HG03565 (cell line): ENCODE measurements at regions not wholly inside any gene's neighbourhood (a gene's known extent, or its start where the extent isn't known, plus 50 kb on each side); places are given as distances from the start of the nearest gene placed in this dataset.
"Not testable (repeated sequence)": the region's sequence is repeated elsewhere in the genome, so short reads cannot be mapped to it uniquely, and the experiment has no call there.

Source experiments
- ATAC-seq: cut with Tn5 transposase; IDR thresholded peaks from one replicate; pipeline ENCODE4 v1.9.1; 2021; ENCODE audit warnings: mild to moderate bottlenecking, moderate library complexity; ENCODE audit not compliant: unreplicated experiment

- no peak for ATAC-seq
Observed at GRCh38 chr12:58615047-58615446, 305.3 kb downstream of the LRIG3 start.

DNA sequence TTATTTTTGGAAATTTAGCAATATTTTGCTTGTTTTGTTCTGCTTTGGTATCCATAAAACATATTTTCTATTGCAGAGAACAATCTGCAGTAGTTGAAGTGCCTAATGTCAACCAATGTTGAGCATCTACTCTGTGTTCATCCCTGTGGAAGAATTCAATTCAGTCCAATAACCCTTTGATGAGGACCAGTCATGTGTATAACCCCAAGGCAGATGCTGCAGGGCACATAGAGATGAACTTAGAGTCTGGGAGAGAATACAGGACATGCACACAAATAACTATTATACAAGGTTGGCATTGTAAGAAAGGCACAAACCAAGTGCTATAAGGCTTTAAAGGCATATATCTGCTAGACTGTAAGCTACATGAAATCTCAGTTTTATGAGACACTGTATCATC is 304.7 kb downstream of the LRIG3 start:
- ATAC-seq, result no peak

GRCh38 chr12:58616618-58617017 is 303.7 kb downstream of the LRIG3 start:
- ATAC-seq, result no peak

GRCh38 chr12:58621126-58621525 is 299.2 kb downstream of the LRIG3 start:
- no peak for ATAC-seq

DNA sequence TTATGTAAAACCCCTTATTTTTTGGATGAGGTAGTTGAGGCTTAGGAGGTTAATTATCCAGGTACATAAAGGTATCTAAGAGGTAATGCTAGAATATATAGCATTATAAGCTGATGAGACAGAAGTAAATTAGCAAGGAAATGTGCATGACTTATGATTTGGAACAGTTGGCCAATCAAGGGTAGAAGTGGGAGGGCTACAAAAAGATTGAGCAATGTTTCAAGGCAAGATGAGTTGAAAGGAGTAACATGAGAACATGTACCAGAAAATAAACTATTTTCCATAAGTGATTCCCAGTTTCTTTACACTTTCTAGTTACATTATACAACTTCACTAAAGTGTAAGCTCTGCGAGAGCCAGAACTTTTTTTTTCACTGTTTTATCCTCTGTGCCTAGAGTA is 290.9 kb downstream of the LRIG3 start:
- no peak for ATAC-seq

DNA sequence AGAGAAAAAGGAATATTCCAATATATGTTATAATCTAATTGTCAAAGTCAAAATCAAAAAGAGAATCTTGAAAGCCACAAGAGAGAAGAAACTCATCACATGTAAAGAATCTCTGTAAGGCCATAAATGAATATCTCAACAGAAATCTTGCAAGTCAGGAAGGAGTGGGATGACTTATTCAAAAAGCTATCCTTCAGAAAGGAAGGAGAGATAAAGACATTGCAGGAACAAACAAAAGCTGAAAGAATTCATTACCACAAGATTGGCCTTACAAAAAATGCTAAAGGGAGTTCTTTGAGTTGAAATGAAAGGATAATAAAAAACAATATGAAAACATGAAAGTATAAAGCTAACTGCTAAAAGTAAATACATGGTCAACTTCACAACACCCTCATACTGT is 286.8 kb downstream of the LRIG3 start:
- ATAC-seq, result no peak

DNA sequence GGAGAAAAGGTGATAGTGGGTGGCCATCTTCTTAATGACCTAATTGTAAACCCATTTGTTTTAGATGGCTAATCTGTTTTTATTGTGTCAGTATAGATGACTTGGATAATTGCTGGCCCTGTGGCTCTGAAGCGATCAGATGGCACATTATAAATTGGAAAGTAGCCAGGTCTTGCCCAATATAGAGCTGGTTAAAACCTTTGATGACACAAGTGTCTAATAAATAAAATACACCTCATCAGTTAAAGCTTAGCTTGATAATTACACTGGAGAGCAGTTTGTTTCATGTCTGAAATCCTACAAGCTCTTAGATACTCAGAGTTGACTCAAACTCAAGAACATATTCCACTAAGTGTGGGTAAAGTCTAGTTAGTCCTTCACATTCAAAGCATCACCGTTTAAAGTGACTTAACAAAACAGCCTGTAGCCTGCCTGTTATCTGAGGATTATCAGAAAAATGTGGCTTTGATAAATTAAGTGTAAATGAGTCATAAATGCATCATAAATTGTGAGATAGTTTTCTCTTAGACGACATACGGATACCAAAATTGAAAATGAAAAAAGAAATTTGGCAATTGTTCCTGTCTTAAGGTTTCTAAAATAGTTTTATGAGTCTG is 280.9 kb downstream of the LRIG3 start:
- ATAC-seq, result no peak

DNA sequence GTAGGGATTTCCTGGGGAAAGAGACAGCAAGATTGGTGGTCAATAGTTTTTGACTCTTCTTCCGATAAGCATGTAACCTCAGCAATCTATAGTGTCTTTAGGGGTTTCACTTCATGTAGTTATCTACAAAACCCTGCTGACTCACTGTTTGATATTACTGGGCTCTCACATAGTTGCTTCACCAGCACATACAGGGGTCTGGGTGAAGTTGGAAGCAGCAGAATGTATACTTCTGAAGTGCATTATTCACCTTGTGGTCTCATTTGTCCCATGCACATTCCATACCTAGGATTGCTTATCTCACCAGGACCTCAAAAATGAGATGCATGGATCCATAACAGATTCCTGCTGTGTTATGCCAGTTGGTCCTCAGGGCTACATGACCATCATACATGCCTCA is 280.0 kb downstream of the LRIG3 start:
- no peak for ATAC-seq

- ATAC-seq, result no peak
Observed at GRCh38 chr12:58645946-58646345, 274.4 kb downstream of the LRIG3 start.

- no peak for ATAC-seq
Observed at GRCh38 chr12:58647495-58647894, 272.8 kb downstream of the LRIG3 start.

DNA sequence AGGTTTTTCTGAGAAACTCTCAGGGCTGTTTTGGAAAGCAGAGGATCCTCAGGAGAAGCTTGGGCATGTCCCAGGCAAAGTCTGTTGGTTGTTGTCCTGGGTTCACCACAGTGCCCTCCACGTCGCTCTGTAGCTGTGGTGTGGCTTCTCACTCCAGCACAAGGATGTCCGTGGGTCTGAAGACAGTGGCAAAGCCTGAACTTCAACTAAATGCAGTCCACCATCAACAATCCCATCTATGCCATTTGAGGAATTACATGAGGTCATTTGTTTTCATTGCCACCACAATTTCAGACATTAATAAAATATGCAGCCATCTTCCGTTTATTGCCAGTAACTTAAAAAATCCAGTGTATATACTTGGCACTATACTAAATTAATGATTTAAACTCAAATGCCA is 272.1 kb downstream of the LRIG3 start:
- ATAC-seq, result no peak

DNA sequence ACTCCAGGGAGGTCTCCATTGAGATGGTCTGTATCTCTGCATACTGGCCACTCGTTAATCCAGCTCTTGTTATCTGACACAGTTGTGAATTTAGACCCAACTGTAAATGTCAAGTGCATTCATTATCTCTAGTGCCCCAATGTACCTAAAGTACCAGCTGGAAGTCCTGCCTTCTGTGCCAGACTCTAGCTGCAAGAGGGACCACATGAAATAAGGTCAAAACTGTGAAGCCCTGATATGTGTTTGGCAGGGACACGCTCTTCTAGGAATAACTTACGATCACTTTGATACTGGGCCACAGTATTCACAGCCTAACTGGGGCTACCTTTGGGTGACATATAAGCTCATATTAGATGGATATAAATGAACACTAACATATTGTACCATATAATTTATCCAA is 268.5 kb downstream of the LRIG3 start:
- ATAC-seq, result no peak

DNA sequence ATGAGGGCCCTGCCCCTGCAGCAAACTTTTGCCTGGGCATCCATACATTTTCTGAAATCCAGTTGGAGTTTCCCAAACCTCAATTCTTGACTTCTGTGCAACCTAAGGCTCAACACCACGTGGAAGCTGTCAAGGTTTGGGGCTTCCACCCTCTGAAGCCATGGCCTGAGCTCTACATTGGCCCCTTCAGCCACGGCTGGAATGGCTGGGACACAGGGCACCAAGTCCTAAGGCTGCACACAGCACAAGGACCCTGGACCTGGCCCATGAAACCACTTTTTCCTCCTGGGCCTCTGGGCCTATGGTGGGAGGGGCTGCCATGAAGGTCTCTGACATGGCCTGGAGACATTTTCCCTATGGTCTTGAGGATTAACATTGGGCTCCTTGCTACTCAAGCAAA is 266.3 kb downstream of the LRIG3 start:
- ATAC-seq, result no peak

DNA sequence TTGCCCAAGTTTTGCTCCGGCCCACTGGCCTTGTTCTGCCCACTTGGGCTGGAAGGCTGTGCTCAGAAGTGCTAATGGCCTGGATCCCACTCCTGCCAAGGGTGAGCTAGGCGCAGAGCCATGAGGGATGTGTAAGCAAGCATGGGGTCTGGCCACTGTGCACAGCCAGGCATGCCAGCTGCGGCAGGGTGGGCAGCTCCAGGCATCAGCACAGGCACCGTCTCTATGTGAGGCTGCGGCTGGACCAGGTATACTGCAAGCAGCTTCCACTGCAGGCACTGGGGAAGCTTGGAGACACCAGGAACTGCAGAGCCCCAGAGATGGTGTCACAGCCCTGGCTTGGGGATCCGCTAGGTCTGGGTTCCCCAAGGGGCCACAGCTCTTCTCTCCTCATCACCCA is 264.9 kb downstream of the LRIG3 start:
- no peak for ATAC-seq

DNA sequence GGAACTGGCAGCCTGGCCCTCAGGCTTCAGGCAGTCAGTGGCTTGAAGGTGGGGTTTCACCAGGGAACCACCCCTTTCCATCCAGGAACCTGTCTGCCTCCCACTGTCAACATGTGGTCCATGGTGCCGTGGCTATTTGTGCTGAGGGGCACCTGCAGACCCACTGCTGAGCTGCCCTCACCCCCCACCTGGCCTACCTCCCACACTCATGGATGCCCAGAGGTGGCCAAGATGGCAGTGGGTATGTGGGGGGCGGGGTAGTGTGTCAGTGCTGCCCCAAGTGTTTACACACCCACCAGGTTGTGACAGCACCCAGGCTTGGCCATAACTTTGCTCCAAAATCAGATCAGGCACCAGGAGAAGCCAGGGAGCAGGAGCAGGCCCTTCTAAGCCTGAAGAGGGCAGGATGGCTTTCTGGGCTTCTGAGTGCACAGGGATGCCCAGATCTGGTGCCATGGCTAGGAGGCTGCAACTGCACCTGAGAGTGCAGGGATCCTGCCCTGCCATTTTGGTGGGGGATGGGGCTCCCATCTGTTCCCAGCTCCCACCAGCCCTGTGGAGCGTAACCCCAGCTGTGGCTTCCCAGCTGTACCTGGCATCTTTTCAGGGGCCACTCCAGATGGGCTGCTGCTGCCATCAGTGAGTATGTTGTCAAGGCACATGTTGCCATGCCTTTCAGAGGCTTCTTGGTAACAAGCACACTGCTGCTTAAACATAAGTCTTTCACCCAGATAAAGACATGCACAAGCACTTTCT is 263.9 kb downstream of the LRIG3 start:
- ATAC-seq, result no peak

GRCh38 chr12:58657190-58657589 is 263.1 kb downstream of the LRIG3 start:
- no peak for ATAC-seq

GRCh38 chr12:58665375-58665774 is 254.9 kb downstream of the LRIG3 start:
- no peak for ATAC-seq

- ATAC-seq, result no peak
Observed at GRCh38 chr12:58668233-58668632, 252.1 kb downstream of the LRIG3 start.

DNA sequence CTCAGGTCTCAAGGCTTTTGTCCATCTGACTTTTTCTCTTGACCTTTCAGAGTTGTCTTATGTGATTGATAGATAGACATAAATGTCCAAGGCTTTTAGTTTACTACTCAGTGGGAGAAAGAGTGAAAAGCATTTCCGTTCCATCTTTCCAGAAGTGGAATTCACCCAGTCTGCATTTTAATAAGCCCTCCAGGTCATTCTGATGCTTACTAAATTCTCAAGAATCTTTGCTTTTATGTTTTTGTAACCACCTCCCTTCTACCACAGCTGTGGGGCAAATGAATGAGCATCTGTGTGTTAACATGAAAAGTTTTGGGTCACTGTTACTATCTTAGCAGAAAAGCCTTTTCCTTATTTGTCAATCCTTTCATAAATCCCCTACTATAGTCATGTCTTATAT is 251.4 kb downstream of the LRIG3 start:
- ATAC-seq, result no peak

- ATAC-seq, result no peak
Observed at GRCh38 chr12:58670623-58671022, 249.7 kb downstream of the LRIG3 start.

DNA sequence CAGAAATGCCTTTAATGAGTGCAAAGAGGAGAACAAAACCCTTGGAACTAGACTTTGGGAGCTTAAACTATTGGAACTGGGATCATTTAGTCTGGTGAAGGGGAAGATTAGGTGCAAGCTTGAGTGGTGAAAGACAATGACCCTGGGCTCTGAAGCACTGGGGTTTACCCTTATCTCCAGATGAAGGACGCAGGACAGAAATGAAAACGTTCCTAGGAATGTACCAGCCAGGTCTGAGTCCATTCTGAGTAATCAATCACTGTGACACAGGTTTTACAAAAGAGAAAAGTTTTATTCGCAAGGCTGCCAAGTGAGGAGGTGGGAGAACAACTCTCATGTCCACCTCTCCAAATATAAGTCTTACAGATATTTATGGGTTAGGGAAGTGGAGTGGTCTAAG is 249.1 kb downstream of the LRIG3 start:
- ATAC-seq, result no peak

DNA sequence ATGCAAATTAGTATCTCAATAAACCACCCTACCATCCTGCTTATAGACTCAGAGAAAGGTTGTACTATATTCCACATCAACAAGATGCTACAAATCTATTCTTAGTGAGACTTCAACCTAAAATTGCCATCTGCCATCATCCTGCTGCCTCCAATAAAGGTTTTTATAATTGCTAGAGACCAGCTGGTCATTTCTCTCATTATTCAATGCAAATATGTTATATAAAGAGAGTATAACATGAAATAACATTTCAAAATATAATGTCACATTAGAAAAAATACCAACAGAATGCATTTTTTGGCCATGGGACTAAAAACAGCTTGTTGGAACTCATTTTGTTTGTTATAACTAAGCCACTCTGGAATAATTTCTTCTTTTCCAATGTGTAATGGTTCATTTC is 247.3 kb downstream of the LRIG3 start:
- ATAC-seq, result no peak

- not testable (repeated sequence) for ATAC-seq
Observed at GRCh38 chr12:58677833-58678232, 242.5 kb downstream of the LRIG3 start.
